Neural cell (in vitro differentiated cells): ENCODE measurements at regions not wholly inside any gene's neighbourhood (a gene's known extent, or its start where the extent isn't known, plus 50 kb on each side); places are given as distances from the start of the nearest gene placed in this dataset.

Experiments used
- CTCF ChIP-seq: fragments of 450-650 bp; IDR thresholded peaks from 2 replicates; pipeline ENCODE4 v1.5.1; 2014; ENCODE audit warnings: antibody characterized with exemption, mild to moderate bottlenecking, moderate library complexity; ENCODE audit not compliant: poor library complexity, severe bottlenecking
- EP300 ChIP-seq: fragments of 450-650 bp; conservative IDR thresholded peaks from 2 replicates; pipeline ENCODE4 v1.6.1; 2014; ENCODE audit warnings: antibody characterized with exemption, mild to moderate bottlenecking, moderate library complexity; ENCODE audit not compliant: poor library complexity, severe bottlenecking
- EZH2 ChIP-seq: fragments of 200-600, 300-800 bp; shearing (Covaris generic), sonication (generic); IDR thresholded peaks from 2 replicates; pipeline ENCODE4 v1.6.1; 2014; ENCODE audit warnings: antibody characterized with exemption, low read length, borderline replicate concordance, mild to moderate bottlenecking; ENCODE audit not compliant: insufficient read depth, poor library complexity, severe bottlenecking
- REST ChIP-seq: IDR thresholded peaks from 2 replicates; pipeline ENCODE4 v1.6.1; 2012; ENCODE audit warnings: borderline replicate concordance
- SMC3 ChIP-seq: fragments of 450-650 bp; conservative IDR thresholded peaks from 2 replicates; pipeline ENCODE4 v1.6.1; 2014; ENCODE audit warnings: antibody characterized with exemption, mild to moderate bottlenecking, moderate library complexity; ENCODE audit not compliant: poor library complexity
- TAF1 ChIP-seq: IDR thresholded peaks from 2 replicates; pipeline ENCODE4 v1.6.1; 2012; ENCODE audit warnings: low read depth

GRCh38 chr11:10909141-10909883 lies 51.5 kb upstream of the ZBED5 start:
- no peak for TF ChIP-seq EP300
- no peak for TF ChIP-seq CTCF
- no peak for TF ChIP-seq EZH2
- TF ChIP-seq SMC3: no peak
- no peak for TF ChIP-seq REST
- TF ChIP-seq TAF1: no peak
